Lower lobe of right lung (tissue), 2 donors: ENCODE measurements at regions not wholly inside any gene's neighbourhood (a gene's known extent, or its start where the extent isn't known, plus 50 kb on each side); places are given as distances from the start of the nearest gene placed in this dataset.

Experiments
- ATAC-seq, 2 donors: fragments of 200-7000 bp; cut with Tn5 transposase; one replicate each; pipeline ENCODE4 v1.9.1; 2020 to 2022; ENCODE audit warnings: mild to moderate bottlenecking in 2 of 2, moderate library complexity in 2 of 2
- DNase-seq: peaks from one replicate; pipeline ENCODE4 v3.0.0-alpha.2; 2020
- H3K27ac ChIP-seq: fragments of 200-600 bp; one replicate; pipeline ENCODE4 v1.8.0; 2022
- H3K27me3 ChIP-seq: fragments of 200-600 bp; one replicate; pipeline ENCODE4 v1.8.0; 2022; ENCODE audit warnings: low read depth
- H3K36me3 ChIP-seq: fragments of 200-600 bp; one replicate; pipeline ENCODE4 v1.8.0; 2022; ENCODE audit warnings: mild to moderate bottlenecking
- H3K4me1 ChIP-seq: fragments of 200-600 bp; one replicate; pipeline ENCODE4 v1.8.0; 2022
- H3K4me3 ChIP-seq: fragments of 200-600 bp; one replicate; pipeline ENCODE4 v1.8.0; 2022; ENCODE audit warnings: mild to moderate bottlenecking
- H3K9me3 ChIP-seq: fragments of 200-600 bp; one replicate; pipeline ENCODE4 v1.8.0; 2022
- CTCF ChIP-seq: fragments of 200-600 bp; IDR thresholded peaks from one replicate; pipeline ENCODE4 v1.8.0; 2022; ENCODE audit warnings: antibody characterized with exemption, mild to moderate bottlenecking
- intact Hi-C: fragments of 100-400 bp; cut with DNase I; formaldehyde crosslinking; loops from one replicate; pipeline ENCODE4 v1.11.0; 2022
- donor health status: DM: no; HTN: yes; CAD: no; lungs with severe emphysema.

- ATAC-seq (no peak), DNase-seq (no peak)
- Histone ChIP-seq H3K27me3 (peaks cover 7% of the 10 kb centered on the region), H3K9me3 (no peaks in the 10 kb centered on the region), H3K27ac (no peak overlapping the region), H3K36me3 (no peaks in the 10 kb centered on the region), H3K4me3 (no peak overlapping the region), H3K4me1 (no peaks in the 10 kb centered on the region)
- TF ChIP-seq CTCF: no peak
- intact Hi-C loops: no loop called here
Measured at GRCh38 chr10:130998642-130999041, 312.9 kb downstream of the TCERG1L start.

- Histone ChIP-seq H3K27me3 (peaks cover 7% of the 10 kb centered on the region), H3K27ac (no peak overlapping the region), H3K36me3 (no peaks in the 10 kb centered on the region), H3K4me3 (no peak overlapping the region), H3K9me3 (no peaks in the 10 kb centered on the region), H3K4me1 (no peaks in the 10 kb centered on the region)
- ATAC-seq (no peak), DNase-seq (no peak)
- no peak for TF ChIP-seq CTCF
- intact Hi-C loops: no loop called here
Measured at GRCh38 chr10:130999376-131000202, 311.9 kb downstream of the TCERG1L start.

- H3K27me3 ChIP-seq: peaks cover 7% of the 10 kb centered on the region
- no peak for DNase-seq
- no peak overlapping the region for H3K27ac ChIP-seq
- no peaks in the 10 kb centered on the region for H3K9me3 ChIP-seq
- TF ChIP-seq CTCF: no peak
- no peak for ATAC-seq
- H3K36me3 ChIP-seq: no peaks in the 10 kb centered on the region
- intact Hi-C loops: no loop called here
- no peak overlapping the region for H3K4me3 ChIP-seq
- H3K4me1 ChIP-seq: no peaks in the 10 kb centered on the region
Measured at GRCh38 chr10:131000244-131000643, 311.3 kb downstream of the TCERG1L start.

- Histone ChIP-seq H3K27ac (no peak overlapping the region), H3K4me3 (no peak overlapping the region), H3K4me1 (no peaks in the 10 kb centered on the region), H3K27me3 (peaks cover 7% of the 10 kb centered on the region), H3K9me3 (no peaks in the 10 kb centered on the region), H3K36me3 (no peaks in the 10 kb centered on the region)
- no peak for TF ChIP-seq CTCF
- DNase-seq (no peak), ATAC-seq (no peak)
- intact Hi-C loops: no loop called here
Measured at GRCh38 chr10:131000743-131001142, 310.8 kb downstream of the TCERG1L start.

- Histone ChIP-seq H3K4me3 (no peak overlapping the region), H3K4me1 (no peaks in the 10 kb centered on the region), H3K27me3 (peaks cover 7% of the 10 kb centered on the region), H3K27ac (no peak overlapping the region), H3K9me3 (no peaks in the 10 kb centered on the region), H3K36me3 (no peaks in the 10 kb centered on the region)
- no peak for ATAC-seq
- intact Hi-C loops: no loop called here
- no peak for DNase-seq
- no peak for TF ChIP-seq CTCF
Measured at GRCh38 chr10:131001438-131001837, 310.1 kb downstream of the TCERG1L start.
